ENCODE measurements at regions not wholly inside any gene's neighbourhood (a gene's known extent, or its start where the extent isn't known, plus 50 kb on each side); places are given as distances from the start of the nearest gene placed in this dataset.

DNA sequence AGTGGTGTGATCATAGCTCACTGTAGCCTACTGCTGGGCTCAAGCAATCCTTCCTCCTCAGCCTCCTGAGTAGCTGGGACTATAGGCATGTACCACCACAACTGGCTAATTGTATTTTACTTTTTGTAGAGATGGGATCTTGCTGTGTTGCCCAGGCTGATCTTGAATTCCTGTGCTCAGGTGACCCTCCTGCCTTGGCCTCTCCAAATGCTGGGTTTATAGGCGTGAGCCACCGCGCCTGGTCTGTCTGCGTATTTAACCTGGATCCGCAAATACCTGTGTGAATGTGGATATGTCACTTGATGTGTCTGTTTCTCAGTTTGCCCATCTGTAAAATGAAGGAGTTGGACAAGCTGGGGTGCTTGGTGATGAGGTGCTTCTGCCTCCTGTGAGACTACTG is 123.9 kb downstream of the BAMBI start:
- no peak overlapping the region for H3K4me3 ChIP-seq (ENCODE audit: low read depth, low read length)
- DNase-seq (ENCODE audit: low read depth) = no peak
- TF ChIP-seq, protein P1, sequence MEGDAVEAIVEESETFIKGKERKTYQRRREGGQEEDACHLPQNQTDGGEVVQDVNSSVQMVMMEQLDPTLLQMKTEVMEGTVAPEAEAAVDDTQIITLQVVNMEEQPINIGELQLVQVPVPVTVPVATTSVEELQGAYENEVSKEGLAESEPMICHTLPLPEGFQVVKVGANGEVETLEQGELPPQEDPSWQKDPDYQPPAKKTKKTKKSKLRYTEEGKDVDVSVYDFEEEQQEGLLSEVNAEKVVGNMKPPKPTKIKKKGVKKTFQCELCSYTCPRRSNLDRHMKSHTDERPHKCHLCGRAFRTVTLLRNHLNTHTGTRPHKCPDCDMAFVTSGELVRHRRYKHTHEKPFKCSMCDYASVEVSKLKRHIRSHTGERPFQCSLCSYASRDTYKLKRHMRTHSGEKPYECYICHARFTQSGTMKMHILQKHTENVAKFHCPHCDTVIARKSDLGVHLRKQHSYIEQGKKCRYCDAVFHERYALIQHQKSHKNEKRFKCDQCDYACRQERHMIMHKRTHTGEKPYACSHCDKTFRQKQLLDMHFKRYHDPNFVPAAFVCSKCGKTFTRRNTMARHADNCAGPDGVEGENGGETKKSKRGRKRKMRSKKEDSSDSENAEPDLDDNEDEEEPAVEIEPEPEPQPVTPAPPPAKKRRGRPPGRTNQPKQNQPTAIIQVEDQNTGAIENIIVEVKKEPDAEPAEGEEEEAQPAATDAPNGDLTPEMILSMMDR (IDR thresholded peaks at IDR 0.05; ENCODE audit: insufficient read depth, low read length) = no peak

DNA sequence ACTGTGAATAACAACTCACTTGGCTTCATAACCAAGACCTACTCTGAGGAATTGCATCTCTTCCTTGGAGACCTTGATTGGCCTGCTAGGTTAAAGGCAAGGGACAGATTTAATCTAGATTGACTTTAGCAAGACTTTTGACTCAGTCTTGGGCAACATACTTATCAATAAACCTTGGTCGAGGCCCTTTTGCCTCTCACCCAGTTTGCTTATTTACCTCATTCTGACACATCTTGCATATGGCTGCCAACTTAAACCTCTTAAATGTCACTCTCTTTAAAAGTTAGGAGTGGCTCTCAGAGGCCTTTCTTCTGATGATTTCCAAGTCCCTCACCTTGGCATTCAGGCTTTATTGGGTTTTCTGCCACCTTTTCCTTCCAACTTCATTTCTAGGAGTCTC is 124.5 kb downstream of the BAMBI start:
- no peak overlapping the region for H3K4me3 ChIP-seq (ENCODE audit: low read depth, low read length)
- TF ChIP-seq, protein P1 (IDR thresholded peaks at IDR 0.05; ENCODE audit: insufficient read depth, low read length) = no peak
- DNase-seq (ENCODE audit: low read depth) = no peak

DNA sequence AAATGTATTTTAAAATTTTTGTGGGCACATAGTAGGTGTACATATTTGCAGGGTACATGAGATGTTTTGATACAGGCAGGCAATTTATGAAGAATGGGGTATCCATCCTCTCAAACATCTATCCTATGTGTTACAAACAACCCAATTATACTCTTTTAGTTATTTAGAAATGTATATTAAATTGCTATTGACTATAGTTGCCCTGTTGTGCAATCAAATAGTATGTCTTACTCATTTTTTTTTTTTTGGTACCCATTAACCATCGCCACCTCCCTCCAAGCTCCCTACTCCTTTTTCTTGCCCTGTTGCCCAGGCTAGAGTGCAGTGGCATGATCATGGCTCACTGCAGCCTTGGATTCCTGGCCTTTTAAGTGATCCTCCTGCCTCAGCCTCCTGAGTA is 128.1 kb downstream of the BAMBI start:
- no peak for DNase-seq (ENCODE audit: low read depth)
- TF ChIP-seq, protein P1 (IDR thresholded peaks at IDR 0.05; ENCODE audit: insufficient read depth, low read length) = no peak
- H3K4me3 ChIP-seq (ENCODE audit: low read depth, low read length) = no peak overlapping the region

DNA sequence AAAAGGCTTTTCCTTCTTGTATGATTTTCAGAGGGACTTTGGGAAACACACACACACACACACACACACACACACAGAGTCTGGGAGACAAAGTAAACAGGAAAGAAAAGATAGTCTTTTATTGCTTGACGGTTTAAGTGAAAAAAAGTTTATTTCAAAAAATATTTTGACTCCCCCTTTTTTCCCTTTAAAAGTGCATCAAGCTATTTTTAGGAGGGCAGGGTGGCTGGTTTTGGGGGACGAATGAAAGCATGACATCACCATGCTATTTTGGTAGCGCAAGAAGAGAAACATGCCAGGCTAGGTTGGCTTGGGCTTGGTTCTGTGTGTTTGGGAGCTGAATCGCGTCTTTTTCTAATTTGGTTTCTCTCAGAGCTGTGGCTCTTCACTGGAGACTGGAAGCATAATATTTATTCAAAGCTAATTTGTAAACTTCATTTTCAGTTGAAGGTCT is 129.2 kb downstream of the BAMBI start:
- TF ChIP-seq, protein P1 (IDR thresholded peaks at IDR 0.05; ENCODE audit: insufficient read depth, low read length) = no peak

DNA sequence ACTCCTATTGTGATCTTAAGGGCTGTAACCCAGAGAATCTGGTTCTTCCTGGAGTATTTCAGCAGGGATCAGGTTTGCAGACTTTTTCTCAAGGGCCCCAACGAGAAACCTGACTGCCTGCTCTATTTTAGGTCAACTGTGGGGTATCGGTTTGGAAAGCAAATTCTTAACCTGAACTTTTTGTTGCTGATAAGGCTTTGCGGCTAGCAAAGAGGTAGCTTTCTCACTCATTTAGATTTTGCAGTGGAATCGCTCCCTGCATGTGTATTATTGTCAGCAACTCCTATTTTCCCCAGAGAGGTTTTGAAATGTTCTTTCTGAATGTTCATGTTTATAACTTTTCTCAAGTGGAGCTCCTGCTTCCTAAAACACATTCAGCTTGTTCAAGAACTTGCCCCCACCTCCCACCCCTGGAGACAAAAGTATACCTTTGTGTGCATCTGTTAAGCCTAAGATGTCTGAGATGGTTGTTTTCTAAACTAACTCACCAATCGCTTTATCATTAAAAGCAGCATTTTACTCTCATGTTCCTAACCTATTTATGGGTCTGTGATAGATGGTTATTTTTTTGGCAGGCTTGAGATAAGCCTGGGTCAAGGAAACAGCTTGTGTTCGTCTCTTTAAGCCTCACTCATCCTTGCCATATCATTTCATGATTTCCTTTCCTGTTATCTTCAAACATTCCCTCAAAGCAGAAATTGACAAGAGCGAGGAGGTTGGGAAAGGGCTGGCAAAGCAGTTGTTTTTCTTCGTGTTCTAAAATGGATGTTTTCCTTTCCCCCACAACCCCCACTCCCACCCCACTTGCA is 129.8 kb downstream of the BAMBI start:
- DNase-seq (ENCODE audit: low read depth) = peak; percentile 35
- TF ChIP-seq, protein P1 (IDR thresholded peaks at IDR 0.05; ENCODE audit: insufficient read depth, low read length) = no peak

More for the DNA sequence above, 129.2 kb downstream of the BAMBI start:
- H3K4me3 ChIP-seq (ENCODE audit: low read depth, low read length) = no peak overlapping the region
- peak; percentile 6 for DNase-seq (ENCODE audit: low read depth)

DNA sequence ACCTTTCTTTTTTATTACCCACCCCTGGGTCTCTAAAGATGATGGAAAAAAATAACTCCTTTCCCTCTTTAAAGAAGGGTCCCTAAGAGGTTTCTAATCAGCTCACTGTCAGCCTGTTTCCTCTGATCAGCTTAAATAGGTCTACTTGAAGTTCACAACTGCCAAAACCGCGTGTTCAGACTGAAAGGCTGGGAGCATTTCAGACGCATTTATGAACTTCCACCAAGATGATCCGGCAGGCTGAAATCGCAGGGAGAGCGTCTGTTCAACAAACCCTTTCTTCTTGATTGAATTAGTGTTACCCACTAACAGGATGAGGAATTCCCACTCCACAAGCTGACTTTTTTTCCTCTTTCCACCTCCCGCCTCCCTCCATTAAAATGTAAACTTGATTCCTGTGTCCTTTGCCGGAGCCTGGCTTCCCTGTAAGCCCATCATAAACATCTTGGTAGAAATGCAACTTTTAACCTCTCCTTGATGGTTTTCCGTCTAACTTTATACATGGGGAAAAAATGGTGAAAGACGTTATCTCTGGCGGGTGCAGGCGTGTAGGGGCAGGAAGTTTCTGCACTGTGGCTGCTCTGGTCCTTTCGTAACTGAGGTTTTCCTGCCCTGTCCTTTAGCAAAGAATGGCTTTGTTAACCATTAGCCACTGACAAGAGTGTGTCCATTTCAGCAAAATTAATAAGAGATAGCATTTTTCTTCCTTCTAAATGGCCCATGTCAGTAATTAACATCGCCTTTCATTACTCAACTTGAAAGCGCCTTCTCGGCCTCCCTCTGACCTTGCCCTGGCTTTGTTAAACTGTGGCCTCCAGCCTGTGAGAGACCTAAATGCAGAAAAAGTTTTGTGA is 130.7 kb downstream of the BAMBI start:
- TF ChIP-seq, protein P1 (IDR thresholded peaks at IDR 0.05; ENCODE audit: insufficient read depth, low read length) = no peak
- DNase-seq (ENCODE audit: low read depth) = peak; percentile 48
- no peak overlapping the region for H3K4me3 ChIP-seq (ENCODE audit: low read depth, low read length)

More for the DNA sequence above, 129.8 kb downstream of the BAMBI start:
- no peak overlapping the region for H3K4me3 ChIP-seq (ENCODE audit: low read depth, low read length)
